HL-60/S4 treated with retinoic acid at 250 ng/mL for 4 days and 3 days (cell line): ENCODE measurements at regions not wholly inside any gene's neighbourhood (a gene's known extent, or its start where the extent isn't known, plus 50 kb on each side); places are given as distances from the start of the nearest gene placed in this dataset.
"Not testable (repeated sequence)": the region's sequence is repeated elsewhere in the genome, so short reads cannot be mapped to it uniquely, and the experiment has no call there.

Experiments
- in situ Hi-C: fragments of 300-500 bp; cut with MboI; formaldehyde crosslinking; loops from 2 replicates; pipeline ENCODE4 v1.7.0; 2022; ENCODE audit warnings: low sequenced_read_pairs

GRCh38 chr20:52098186-52098585, 93.4 kb downstream of the ZFP64 start:
- in situ Hi-C loops: loop anchor here (25.0 kb wide), 2 partner anchors 461 to 736 kb away; no protein-coding TSS in a partner anchor

GRCh38 chr20:52096117-52096516, 95.5 kb downstream of the ZFP64 start:
- in situ Hi-C loops: loop anchor here (25.0 kb wide), 2 partner anchors 459 to 734 kb away; no protein-coding TSS in a partner anchor

GRCh38 chr20:52094693-52095092, 96.9 kb downstream of the ZFP64 start:
- in situ Hi-C loops: loop anchor here (25.0 kb wide), 2 partner anchors 457 to 732 kb away; no protein-coding TSS in a partner anchor

GRCh38 chr20:52093575-52093974, 98.0 kb downstream of the ZFP64 start:
- in situ Hi-C loops: loop anchor here (25.0 kb wide), 2 partner anchors 456 to 731 kb away; no protein-coding TSS in a partner anchor

- in situ Hi-C loops: loop anchor here (25.0 kb wide), 2 partner anchors 453 to 728 kb away; no protein-coding TSS in a partner anchor
Observed at GRCh38 chr20:52090035-52090434, 101.5 kb downstream of the ZFP64 start.

- in situ Hi-C loops: loop anchor here (25.0 kb wide), 2 partner anchors 450 to 725 kb away; no protein-coding TSS in a partner anchor
Observed at GRCh38 chr20:52087471-52087870, 104.1 kb downstream of the ZFP64 start.

GRCh38 chr20:52086878-52087277, 104.7 kb downstream of the ZFP64 start:
- in situ Hi-C loops: loop anchor here (25.0 kb wide), 2 partner anchors 450 to 725 kb away; no protein-coding TSS in a partner anchor

GRCh38 chr20:52084727-52085126, 106.9 kb downstream of the ZFP64 start:
- in situ Hi-C loops: loop anchor here (25.0 kb wide), 2 partner anchors 447 to 722 kb away; no protein-coding TSS in a partner anchor

- in situ Hi-C loops: loop anchor here (25.0 kb wide), 2 partner anchors 446 to 721 kb away; no protein-coding TSS in a partner anchor
Observed at GRCh38 chr20:52083627-52084232, 107.8 kb downstream of the ZFP64 start.

- in situ Hi-C loops: loop anchor here (25.0 kb wide), 2 partner anchors 445 to 720 kb away; no protein-coding TSS in a partner anchor
Observed at GRCh38 chr20:52082612-52083011, 109.0 kb downstream of the ZFP64 start.

GRCh38 chr20:52081791-52082190, 109.8 kb downstream of the ZFP64 start:
- in situ Hi-C loops: loop anchor here (25.0 kb wide), 2 partner anchors 444 to 719 kb away; no protein-coding TSS in a partner anchor

- in situ Hi-C loops: loop anchor here (25.0 kb wide), 2 partner anchors 444 to 719 kb away; no protein-coding TSS in a partner anchor
Observed at GRCh38 chr20:52081066-52081465, 110.5 kb downstream of the ZFP64 start.

GRCh38 chr20:52078289-52078688, 113.3 kb downstream of the ZFP64 start:
- in situ Hi-C loops: loop anchor here (25.0 kb wide), 2 partner anchors 441 to 716 kb away; no protein-coding TSS in a partner anchor

- in situ Hi-C loops: loop anchor here (25.0 kb wide), 2 partner anchors 439 to 714 kb away; no protein-coding TSS in a partner anchor
Observed at GRCh38 chr20:52076164-52076563, 115.4 kb downstream of the ZFP64 start.

GRCh38 chr20:52075400-52075799, 116.2 kb downstream of the ZFP64 start:
- in situ Hi-C loops: loop anchor here (25.0 kb wide), 2 partner anchors 438 to 713 kb away; no protein-coding TSS in a partner anchor

GRCh38 chr20:52071136-52071535, 120.4 kb downstream of the ZFP64 start:
- in situ Hi-C loops: no loop called here

- in situ Hi-C loops: no loop called here
Observed at GRCh38 chr20:52064931-52065330, 126.6 kb downstream of the ZFP64 start.

- in situ Hi-C loops: no loop called here
Observed at GRCh38 chr20:52062452-52063209, 128.9 kb downstream of the ZFP64 start.

GRCh38 chr20:52060794-52061714, 130.5 kb downstream of the ZFP64 start:
- in situ Hi-C loops: no loop called here

- in situ Hi-C loops: not testable (repeated sequence)
Observed at GRCh38 chr20:52057133-52057532, 134.4 kb downstream of the ZFP64 start.
